D721Med (cell line): ENCODE measurements at regions not wholly inside any gene's neighbourhood (a gene's known extent, or its start where the extent isn't known, plus 50 kb on each side); places are given as distances from the start of the nearest gene placed in this dataset.

Source experiments
- DNase-seq: peaks from one replicate; pipeline ENCODE4 v3.0.0; 2011; ENCODE audit warnings: low spot score; ENCODE audit not compliant: insufficient read length
- FAIRE-seq: peaks from 2 replicates; lab custom pipeline; 2011; peaks lifted over from hg19 to GRCh38; lab: Jason Lieb, UNC
- CTCF ChIP-seq: IDR thresholded peaks from 2 replicates; pipeline ENCODE4 v1.5.1; 2012; ENCODE audit warnings: mild to moderate bottlenecking, control low read depth; ENCODE audit not compliant: insufficient read depth; ENCODE audit errors: missing control alignments

GRCh38 chr6:56314683-56315523, 67.5 kb upstream of the COL21A1 start:
- peak; percentile 19 for DNase-seq
- peak; percentile 75 for FAIRE-seq
- TF ChIP-seq CTCF = peak; percentile 75

GRCh38 chr6:56311533-56312448, 64.4 kb upstream of the COL21A1 start:
- FAIRE-seq (no peak), DNase-seq (no peak)
- TF ChIP-seq CTCF = no peak

- DNase-seq = no peak
- no peak for TF ChIP-seq CTCF
- no peak for FAIRE-seq
Measured at GRCh38 chr6:56311061-56311460, 63.7 kb upstream of the COL21A1 start.

- TF ChIP-seq CTCF = no peak
- no peak for FAIRE-seq
- no peak for DNase-seq
Measured at GRCh38 chr6:56310241-56310640, 62.9 kb upstream of the COL21A1 start.

GRCh38 chr6:56299916-56300315, 52.5 kb upstream of the COL21A1 start:
- DNase-seq = no peak
- no peak for TF ChIP-seq CTCF
- no peak for FAIRE-seq

GRCh38 chr6:56297022-56297989, 49.9 kb upstream of the COL21A1 start:
- no peak for TF ChIP-seq CTCF
- FAIRE-seq (no peak), DNase-seq (no peak)
